OCI-LY7 (cell line): ENCODE measurements at regions not wholly inside any gene's neighbourhood (a gene's known extent, or its start where the extent isn't known, plus 50 kb on each side); places are given as distances from the start of the nearest gene placed in this dataset.

Source experiments
- BruUV-seq: library from RNA; stranded (reverse); fragments of 400-500 nt; replicated peaks from 2 replicates; lab custom pipeline; 2021; lab: Mats Ljungman, UMichigan
- CTCF ChIA-PET: fragments of 300-600 bp; sonication (Branson Sonifier 250); formaldehyde crosslinking; loops from one replicate; lab custom pipeline; 2022; ENCODE audit warnings: antibody characterized with exemption; ENCODE audit not compliant: unreplicated experiment; lab: Charles Lee
- POLR2A ChIA-PET: fragments of 300-600 bp; sonication (Branson Sonifier 250); formaldehyde crosslinking; loops from one replicate; lab custom pipeline; 2022; ENCODE audit warnings: antibody characterized with exemption; lab: Charles Lee
- DNase-seq: peaks from one replicate; pipeline ENCODE4 v3.0.0-alpha.2; 2015; ENCODE audit warnings: low spot score
- H2AFZ ChIP-seq: fragments of 200-600 bp; sonication (generic), shearing (Covaris generic); 2 replicates; pipeline ENCODE4 v1.6.1; 2014; ENCODE audit warnings: mild to moderate bottlenecking, antibody characterized with exemption, low read length, moderate library complexity
- H3K27ac ChIP-seq: fragments of 200-600 bp; sonication (generic); 2 replicates; pipeline ENCODE4 v1.5.1; 2014; ENCODE audit warnings: mixed run types, low read depth, mild to moderate bottlenecking, moderate library complexity, low read length, inconsistent platforms; ENCODE audit not compliant: poor library complexity, severe bottlenecking
- H3K36me3 ChIP-seq: fragments of 200-600 bp; sonication (generic); 2 replicates; pipeline ENCODE4 v1.6.1; 2014; ENCODE audit warnings: mild to moderate bottlenecking, antibody characterized with exemption, low read length, moderate library complexity, mixed read lengths; ENCODE audit not compliant: insufficient read depth
- H3K4me1 ChIP-seq: fragments of 200-600 bp; sonication (generic); 2 replicates; pipeline ENCODE4 v1.5.1; 2014; ENCODE audit warnings: mild to moderate bottlenecking, low read length; ENCODE audit not compliant: insufficient read depth, poor library complexity, severe bottlenecking
- H3K4me2 ChIP-seq: fragments of 200-600 bp; sonication (generic); 2 replicates; pipeline ENCODE4 v1.6.1; 2014; ENCODE audit warnings: mild to moderate bottlenecking, low read length
- H3K4me3 ChIP-seq: fragments of 200-600 bp; sonication (generic); 2 replicates; pipeline ENCODE4 v1.5.1; 2014; ENCODE audit warnings: mild to moderate bottlenecking, low read depth, low read length; ENCODE audit not compliant: poor library complexity, severe bottlenecking
- H3K79me2 ChIP-seq: fragments of 200-600 bp; sonication (generic); 2 replicates; pipeline ENCODE4 v1.6.1; 2016; ENCODE audit warnings: low read depth, mild to moderate bottlenecking, low read length, moderate library complexity, mixed read lengths; ENCODE audit not compliant: insufficient read depth
- H3K9me2 ChIP-seq: fragments of 200-600 bp; sonication (generic); 2 replicates; pipeline ENCODE4 v1.6.1; 2016; ENCODE audit warnings: mild to moderate bottlenecking, low read length, mixed read lengths; ENCODE audit not compliant: insufficient read depth
- H3K9me3 ChIP-seq: fragments of 200-600 bp; sonication (generic); 2 replicates; pipeline ENCODE4 v1.6.1; 2014; ENCODE audit warnings: mild to moderate bottlenecking, mixed run types, low read length, mixed read lengths
- H4K20me1 ChIP-seq: fragments of 200-600 bp; sonication (generic); 2 replicates; pipeline ENCODE4 v1.6.1; 2014; ENCODE audit warnings: mild to moderate bottlenecking, antibody characterized with exemption, low read length, moderate library complexity, mixed read lengths; ENCODE audit not compliant: insufficient read depth
- CTCF ChIP-seq: fragments of 200-600 bp; sonication (generic); conservative IDR thresholded peaks from 2 replicates; pipeline ENCODE4 v1.5.1; 2014; ENCODE audit warnings: mild to moderate bottlenecking, antibody characterized with exemption, low read length, moderate library complexity, mixed read lengths
- EZH2phosphoT487 ChIP-seq: fragments of 200-600 bp; sonication (generic); IDR thresholded peaks from 2 replicates; pipeline ENCODE4 v1.6.1; 2018; ENCODE audit warnings: low read depth, borderline replicate concordance, mild to moderate bottlenecking, mixed run types, antibody characterized with exemption, low read length, moderate library complexity, mixed read lengths
- intact Hi-C: fragments of 100-400 bp; cut with micrococcal nuclease; formaldehyde crosslinking; loops from one replicate; pipeline ENCODE4 v1.10.0; 2022; ENCODE audit not compliant: unreplicated experiment

- Histone ChIP-seq H4K20me1 (no peaks in the 10 kb centered on the region), H3K4me1 (peaks cover 11% of the 10 kb centered on the region), H3K36me3 (no peaks in the 10 kb centered on the region), H3K4me3 (no peak overlapping the region), H3K27ac (no peak overlapping the region), H3K9me3 (no peaks in the 10 kb centered on the region; the same call in 1 of the 2 replicates), H2AFZ (no peak overlapping the region), H3K79me2 (no peaks in the 10 kb centered on the region), H3K9me2 (no peaks in the 10 kb centered on the region), H3K4me2 (no peak overlapping the region)
- CTCF ChIA-PET, result no interaction called here
- BruUV-seq, result no TSS peak
- intact Hi-C loops, result no loop called here
- TF ChIP-seq EZH2phosphoT487 (no peak), CTCF (no peak)
- POLR2A ChIA-PET, result interaction anchor here (0.6 to 1.7 kb wide), 3 partner anchors 9 to 35 kb away, joined by 3 to 5 read pairs (median 5); no protein-coding TSS in a partner anchor
- no peak for DNase-seq
Measured at GRCh38 chr7:136142583-136142982, 165.4 kb upstream of the MTPN start.

- Histone ChIP-seq H3K9me3 (no peaks in the 10 kb centered on the region), H3K36me3 (no peaks in the 10 kb centered on the region), H3K4me2 (no peak overlapping the region), H3K9me2 (no peaks in the 10 kb centered on the region), H3K27ac (no peak overlapping the region), H3K4me3 (no peak overlapping the region), H3K4me1 (no peaks in the 10 kb centered on the region), H4K20me1 (no peaks in the 10 kb centered on the region), H2AFZ (no peak overlapping the region), H3K79me2 (no peaks in the 10 kb centered on the region)
- CTCF ChIA-PET, result no interaction called here
- no TSS peak for BruUV-seq
- intact Hi-C loops, result no loop called here
- POLR2A ChIA-PET, result interaction anchor here (0.5 to 2.0 kb wide), 4 partner anchors 8 to 74 kb away, joined by 3 to 7 read pairs (median 4); no protein-coding TSS in a partner anchor
- no peak for DNase-seq
- no peak for TF ChIP-seq EZH2phosphoT487
- no peak for TF ChIP-seq CTCF
Measured at GRCh38 chr7:136140469-136140868, 163.3 kb upstream of the MTPN start.

GRCh38 chr7:136139417-136139816 lies 162.3 kb upstream of the MTPN start:
- H3K4me1 ChIP-seq, result no peaks in the 10 kb centered on the region
- no peaks in the 10 kb centered on the region for H3K79me2 ChIP-seq
- CTCF ChIA-PET, result no interaction called here
- no peaks in the 10 kb centered on the region for H3K36me3 ChIP-seq
- H3K4me2 ChIP-seq, result no peak overlapping the region
- TF ChIP-seq CTCF (no peak), EZH2phosphoT487 (no peak)
- no peaks in the 10 kb centered on the region for H3K9me3 ChIP-seq
- no peaks in the 10 kb centered on the region for H4K20me1 ChIP-seq
- no TSS peak for BruUV-seq
- H3K27ac ChIP-seq, result no peak overlapping the region
- DNase-seq, result no peak
- no peak overlapping the region for H2AFZ ChIP-seq
- no peaks in the 10 kb centered on the region for H3K9me2 ChIP-seq
- intact Hi-C loops, result no loop called here
- POLR2A ChIA-PET, result interaction anchor here (0.7 to 2.0 kb wide), 3 partner anchors 9 to 222 kb away, joined by 3 to 5 read pairs (median 3); no protein-coding TSS in a partner anchor
- H3K4me3 ChIP-seq, result no peak overlapping the region
